OCI-LY7 (cell line): ENCODE measurements at regions not wholly inside any gene's neighbourhood (a gene's known extent, or its start where the extent isn't known, plus 50 kb on each side); places are given as distances from the start of the nearest gene placed in this dataset.

Source experiments
- BruUV-seq: library from RNA; stranded (reverse); fragments of 400-500 nt; replicated peaks from 2 replicates; lab custom pipeline; 2021; lab: Mats Ljungman, UMichigan
- CTCF ChIA-PET: fragments of 300-600 bp; sonication (Branson Sonifier 250); formaldehyde crosslinking; loops from one replicate; lab custom pipeline; 2022; ENCODE audit warnings: antibody characterized with exemption; ENCODE audit not compliant: unreplicated experiment; lab: Charles Lee
- POLR2A ChIA-PET: fragments of 300-600 bp; sonication (Branson Sonifier 250); formaldehyde crosslinking; loops from one replicate; lab custom pipeline; 2022; ENCODE audit warnings: antibody characterized with exemption; lab: Charles Lee
- DNase-seq: peaks from one replicate; pipeline ENCODE4 v3.0.0-alpha.2; 2015; ENCODE audit warnings: low spot score
- H2AFZ ChIP-seq: fragments of 200-600 bp; sonication (generic), shearing (Covaris generic); 2 replicates; pipeline ENCODE4 v1.6.1; 2014; ENCODE audit warnings: mild to moderate bottlenecking, antibody characterized with exemption, low read length, moderate library complexity
- H3K27ac ChIP-seq: fragments of 200-600 bp; sonication (generic); 2 replicates; pipeline ENCODE4 v1.5.1; 2014; ENCODE audit warnings: mixed run types, low read depth, mild to moderate bottlenecking, moderate library complexity, low read length, inconsistent platforms; ENCODE audit not compliant: poor library complexity, severe bottlenecking
- H3K36me3 ChIP-seq: fragments of 200-600 bp; sonication (generic); 2 replicates; pipeline ENCODE4 v1.6.1; 2014; ENCODE audit warnings: mild to moderate bottlenecking, antibody characterized with exemption, low read length, moderate library complexity, mixed read lengths; ENCODE audit not compliant: insufficient read depth
- H3K4me1 ChIP-seq: fragments of 200-600 bp; sonication (generic); 2 replicates; pipeline ENCODE4 v1.5.1; 2014; ENCODE audit warnings: mild to moderate bottlenecking, low read length; ENCODE audit not compliant: insufficient read depth, poor library complexity, severe bottlenecking
- H3K4me2 ChIP-seq: fragments of 200-600 bp; sonication (generic); 2 replicates; pipeline ENCODE4 v1.6.1; 2014; ENCODE audit warnings: mild to moderate bottlenecking, low read length
- H3K4me3 ChIP-seq: fragments of 200-600 bp; sonication (generic); 2 replicates; pipeline ENCODE4 v1.5.1; 2014; ENCODE audit warnings: mild to moderate bottlenecking, low read depth, low read length; ENCODE audit not compliant: poor library complexity, severe bottlenecking
- H3K79me2 ChIP-seq: fragments of 200-600 bp; sonication (generic); 2 replicates; pipeline ENCODE4 v1.6.1; 2016; ENCODE audit warnings: low read depth, mild to moderate bottlenecking, low read length, moderate library complexity, mixed read lengths; ENCODE audit not compliant: insufficient read depth
- H3K9me2 ChIP-seq: fragments of 200-600 bp; sonication (generic); 2 replicates; pipeline ENCODE4 v1.6.1; 2016; ENCODE audit warnings: mild to moderate bottlenecking, low read length, mixed read lengths; ENCODE audit not compliant: insufficient read depth
- H3K9me3 ChIP-seq: fragments of 200-600 bp; sonication (generic); 2 replicates; pipeline ENCODE4 v1.6.1; 2014; ENCODE audit warnings: mild to moderate bottlenecking, mixed run types, low read length, mixed read lengths
- H4K20me1 ChIP-seq: fragments of 200-600 bp; sonication (generic); 2 replicates; pipeline ENCODE4 v1.6.1; 2014; ENCODE audit warnings: mild to moderate bottlenecking, antibody characterized with exemption, low read length, moderate library complexity, mixed read lengths; ENCODE audit not compliant: insufficient read depth
- CTCF ChIP-seq: fragments of 200-600 bp; sonication (generic); conservative IDR thresholded peaks from 2 replicates; pipeline ENCODE4 v1.5.1; 2014; ENCODE audit warnings: mild to moderate bottlenecking, antibody characterized with exemption, low read length, moderate library complexity, mixed read lengths
- EZH2phosphoT487 ChIP-seq: fragments of 200-600 bp; sonication (generic); IDR thresholded peaks from 2 replicates; pipeline ENCODE4 v1.6.1; 2018; ENCODE audit warnings: low read depth, borderline replicate concordance, mild to moderate bottlenecking, mixed run types, antibody characterized with exemption, low read length, moderate library complexity, mixed read lengths
- intact Hi-C: fragments of 100-400 bp; cut with micrococcal nuclease; formaldehyde crosslinking; loops from one replicate; pipeline ENCODE4 v1.10.0; 2022; ENCODE audit not compliant: unreplicated experiment

DNA sequence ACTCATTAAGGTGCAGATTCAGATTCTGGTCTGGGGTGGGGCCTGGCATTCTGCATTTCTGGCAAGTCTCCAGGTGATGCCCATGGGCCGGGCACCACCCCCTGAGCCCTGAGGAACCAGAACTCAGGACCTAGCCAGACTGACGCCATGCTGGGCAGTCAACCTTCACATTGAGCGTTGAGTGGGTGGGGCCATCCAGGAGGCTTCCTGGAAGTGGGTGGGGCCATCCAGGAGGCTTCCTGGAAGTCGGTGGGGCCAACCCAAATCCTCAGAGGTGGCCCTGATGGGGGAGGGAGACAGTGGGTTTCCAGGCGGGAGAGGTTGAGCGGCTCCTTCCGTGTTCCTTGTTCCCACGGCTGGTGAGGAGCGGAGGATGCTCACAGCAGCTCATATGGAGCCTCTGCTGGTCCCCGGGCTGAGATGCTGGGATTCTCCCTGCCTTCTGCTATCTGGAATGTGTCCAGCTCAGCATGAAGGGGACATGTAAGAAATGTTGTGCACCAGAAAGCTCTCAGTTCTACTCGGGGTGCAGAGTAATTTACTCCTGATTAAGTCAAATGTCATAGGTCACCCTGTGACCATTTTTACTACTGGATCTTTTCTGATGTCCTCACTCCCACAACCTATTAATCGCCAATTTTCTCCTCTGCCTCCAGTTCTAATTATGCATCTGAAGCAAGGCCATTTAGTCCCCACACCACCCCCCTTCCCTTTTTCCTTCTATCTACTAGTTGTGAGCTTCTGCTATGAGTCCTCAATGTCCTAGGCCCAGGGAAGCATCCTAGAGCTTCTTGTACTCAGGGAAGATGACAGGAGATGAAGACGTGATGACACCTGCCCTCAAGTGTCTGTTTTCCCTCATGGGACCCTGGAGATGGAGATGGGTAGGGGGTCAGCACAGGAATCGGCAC lies 435.4 kb downstream of the PTPRU start:
- Histone ChIP-seq H3K4me1 (no peaks in the 10 kb centered on the region), H3K27ac (no peak overlapping the region), H3K4me2 (no peak overlapping the region), H3K4me3 (no peak overlapping the region), H3K9me3 (no peaks in the 10 kb centered on the region), H4K20me1 (no peaks in the 10 kb centered on the region), H3K79me2 (no peaks in the 10 kb centered on the region), H2AFZ (no peak overlapping the region), H3K36me3 (no peaks in the 10 kb centered on the region), H3K9me2 (no peaks in the 10 kb centered on the region)
- ChIA-PET POLR2A (interaction anchor here (0.6 kb wide), 1 partner anchor 685 kb away, joined by 4 read pairs; no protein-coding TSS in a partner anchor), CTCF (no interaction called here)
- intact Hi-C loops: no loop called here
- TF ChIP-seq CTCF: no peak
- TF ChIP-seq EZH2phosphoT487: no peak
- BruUV-seq: no TSS peak
- no peak for DNase-seq

DNA sequence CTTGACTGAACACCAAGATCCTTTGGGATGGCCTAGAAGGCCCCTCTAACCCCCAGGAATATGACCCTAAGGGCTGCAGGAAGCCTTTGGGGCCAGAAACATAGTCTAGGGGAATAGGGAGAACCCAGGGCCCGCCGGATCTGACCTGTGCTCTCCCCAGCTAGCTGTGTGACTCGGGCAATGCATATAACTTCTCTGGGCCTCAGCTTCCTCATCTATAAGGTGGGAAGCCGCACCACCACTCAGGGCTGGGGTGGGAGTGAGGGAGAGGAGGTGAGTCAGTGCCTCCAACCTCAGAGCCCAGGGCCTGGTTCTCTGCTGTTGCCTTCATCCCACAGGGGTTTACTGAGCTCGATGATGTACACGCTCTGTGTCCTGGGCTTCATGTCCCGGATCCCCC lies 434.4 kb downstream of the PTPRU start:
- Histone ChIP-seq H3K9me2 (no peaks in the 10 kb centered on the region), H3K4me3 (no peak overlapping the region), H3K9me3 (no peaks in the 10 kb centered on the region), H3K36me3 (no peaks in the 10 kb centered on the region), H3K27ac (no peak overlapping the region), H3K4me2 (no peak overlapping the region), H4K20me1 (no peaks in the 10 kb centered on the region), H2AFZ (no peak overlapping the region), H3K79me2 (no peaks in the 10 kb centered on the region), H3K4me1 (no peaks in the 10 kb centered on the region)
- TF ChIP-seq CTCF: no peak
- TF ChIP-seq EZH2phosphoT487: no peak
- ChIA-PET POLR2A (no interaction called here), CTCF (no interaction called here)
- intact Hi-C loops: no loop called here
- no TSS peak for BruUV-seq
- DNase-seq: no peak

GRCh38 chr1:29669912-29670311 lies 433.6 kb downstream of the PTPRU start:
- no peaks in the 10 kb centered on the region for H3K36me3 ChIP-seq
- no peak for TF ChIP-seq CTCF
- no peak for TF ChIP-seq EZH2phosphoT487
- CTCF ChIA-PET: no interaction called here
- H3K9me2 ChIP-seq: no peaks in the 10 kb centered on the region
- POLR2A ChIA-PET: no interaction called here
- intact Hi-C loops: no loop called here
- H3K79me2 ChIP-seq: no peaks in the 10 kb centered on the region
- no peak overlapping the region for H2AFZ ChIP-seq
- H3K4me3 ChIP-seq: no peak overlapping the region
- H3K9me3 ChIP-seq: no peaks in the 10 kb centered on the region
- H3K27ac ChIP-seq: no peak overlapping the region
- no peaks in the 10 kb centered on the region for H4K20me1 ChIP-seq
- DNase-seq: no peak
- H3K4me2 ChIP-seq: no peak overlapping the region
- no peaks in the 10 kb centered on the region for H3K4me1 ChIP-seq
- BruUV-seq: no TSS peak
